ENCODE measurements at regions not wholly inside any gene's neighbourhood (a gene's known extent, or its start where the extent isn't known, plus 50 kb on each side); places are given as distances from the start of the nearest gene placed in this dataset.

GRCh38 chr5:113937301-113937700 is 423.8 kb downstream of the YTHDC2 start:
- TF ChIP-seq, protein P1, sequence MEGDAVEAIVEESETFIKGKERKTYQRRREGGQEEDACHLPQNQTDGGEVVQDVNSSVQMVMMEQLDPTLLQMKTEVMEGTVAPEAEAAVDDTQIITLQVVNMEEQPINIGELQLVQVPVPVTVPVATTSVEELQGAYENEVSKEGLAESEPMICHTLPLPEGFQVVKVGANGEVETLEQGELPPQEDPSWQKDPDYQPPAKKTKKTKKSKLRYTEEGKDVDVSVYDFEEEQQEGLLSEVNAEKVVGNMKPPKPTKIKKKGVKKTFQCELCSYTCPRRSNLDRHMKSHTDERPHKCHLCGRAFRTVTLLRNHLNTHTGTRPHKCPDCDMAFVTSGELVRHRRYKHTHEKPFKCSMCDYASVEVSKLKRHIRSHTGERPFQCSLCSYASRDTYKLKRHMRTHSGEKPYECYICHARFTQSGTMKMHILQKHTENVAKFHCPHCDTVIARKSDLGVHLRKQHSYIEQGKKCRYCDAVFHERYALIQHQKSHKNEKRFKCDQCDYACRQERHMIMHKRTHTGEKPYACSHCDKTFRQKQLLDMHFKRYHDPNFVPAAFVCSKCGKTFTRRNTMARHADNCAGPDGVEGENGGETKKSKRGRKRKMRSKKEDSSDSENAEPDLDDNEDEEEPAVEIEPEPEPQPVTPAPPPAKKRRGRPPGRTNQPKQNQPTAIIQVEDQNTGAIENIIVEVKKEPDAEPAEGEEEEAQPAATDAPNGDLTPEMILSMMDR (IDR thresholded peaks at IDR 0.05), result no peak
- TF ChIP-seq POLR2A (IDR thresholded peaks at IDR 0.05), result no peak

All from breast epithelium (tissue), 3 donors.